Kidney (tissue), 13 donors: ENCODE measurements at regions not wholly inside any gene's neighbourhood (a gene's known extent, or its start where the extent isn't known, plus 50 kb on each side); places are given as distances from the start of the nearest gene placed in this dataset.
A peak's percentile ranks its signal among the peaks of the same experiment; 100 is the strongest.
"Not testable (repeated sequence)": the region's sequence is repeated elsewhere in the genome, so short reads cannot be mapped to it uniquely, and the experiment has no call there.

ENCODE experiments used
- DNase-seq, 5 donors: peaks; one replicate each; pipeline ENCODE4 v3.0.0-alpha.2; 2013 to 2020
- FAIRE-seq: peaks from 2 replicates; lab custom pipeline; 2012; peaks lifted over from hg19 to GRCh38; lab: Jason Lieb, UNC
- H3K27ac ChIP-seq, 2 donors: one replicate each; pipeline ENCODE4 v1.7.0; 2013; ENCODE audit warnings: low read depth in 2 of 2, low read length in 2 of 2, inconsistent platforms in 1 of 2
- H3K27me3 ChIP-seq: one replicate; pipeline ENCODE4 v1.7.1; 2013; ENCODE audit warnings: low read length, inconsistent platforms; ENCODE audit not compliant: control insufficient read depth, insufficient read depth
- H3K36me3 ChIP-seq, 3 donors: one replicate each; pipeline versions ENCODE4 v1.7.0 to v1.7.1; 2013; ENCODE audit warnings: low read length in 3 of 3, control low read depth in 1 of 3, inconsistent platforms in 1 of 3; ENCODE audit not compliant: insufficient read depth in 3 of 3, control insufficient read depth in 2 of 3
- H3K4me1 ChIP-seq, 3 donors: one replicate each; pipeline versions ENCODE4 v1.7.0 to v1.7.1; 2013; ENCODE audit warnings: low read length in 3 of 3, inconsistent platforms in 1 of 3, low read depth in 1 of 3; ENCODE audit not compliant: control insufficient read depth in 2 of 3, insufficient read depth in 2 of 3
- H3K4me3 ChIP-seq, 3 donors: one replicate each; pipeline versions ENCODE4 v1.7.0 to v1.8.1; 2013; ENCODE audit warnings: low read length in 3 of 3, control low read depth in 1 of 3, inconsistent platforms in 1 of 3
- H3K9ac ChIP-seq, 3 donors: one replicate each; pipeline versions ENCODE4 v1.7.0 to v1.7.1; 2013; ENCODE audit warnings: low read length in 3 of 3, control low read depth in 1 of 3, inconsistent platforms in 1 of 3
- H3K9me3 ChIP-seq, 3 donors: one replicate each; pipeline versions ENCODE4 v1.7.0 to v1.7.1; 2013; ENCODE audit warnings: low read length in 3 of 3, control low read depth in 1 of 3, inconsistent platforms in 1 of 3; ENCODE audit not compliant: control insufficient read depth in 2 of 3, insufficient read depth in 1 of 3
- intact Hi-C: fragments of 100-400 bp; cut with DNase I; formaldehyde crosslinking; loops from one replicate; pipeline ENCODE4 v1.11.1; 2022
- TF ChIP-seq, protein P1 (sequence below): IDR thresholded peaks from 3 replicates; pipeline ENCODE4 v1.5.1; 2012; ENCODE audit warnings: mild to moderate bottlenecking, moderate library complexity, borderline replicate concordance; ENCODE audit not compliant: insufficient read depth; ENCODE audit errors: extremely low read depth
- donor health status: control.
- donor health status: control.
- donor health status: control.
- donor health status: control.
- donor health status: control.
- donor health status: DM: yes; HTN: yes; CAD: no.
- donor health status: Normal renal cell carcinoma (clear cell type).

DNA sequence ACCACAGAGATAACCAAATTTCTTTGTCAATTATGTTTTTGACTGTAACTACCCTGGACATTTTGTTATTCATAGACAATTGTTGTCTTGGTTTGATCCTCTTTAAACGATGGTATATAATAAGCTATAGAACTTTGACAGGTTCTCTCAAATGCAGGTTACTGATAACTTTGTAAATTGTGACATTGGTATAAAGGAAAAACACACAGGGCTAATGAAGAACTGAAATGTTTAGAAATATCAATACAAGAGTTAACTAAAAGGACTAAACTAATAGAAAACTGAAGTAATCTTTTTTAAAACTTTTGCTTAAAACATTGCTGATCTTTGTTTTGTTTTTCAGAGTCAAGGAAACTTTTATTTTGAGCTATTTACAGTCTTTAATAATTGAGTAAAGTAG, 124.8 kb downstream of the TPBG start:
- Histone ChIP-seq H3K4me3 (no peak overlapping the region), H3K4me1 (no peaks in the 10 kb centered on the region), H3K9ac (no peak overlapping the region), H3K9me3 (peaks cover 0 to 6% (median 0%) of the 10 kb centered on the region in 3 donors), H3K27me3 (no peaks in the 10 kb centered on the region), H3K36me3 (no peaks in the 10 kb centered on the region), H3K27ac (no peak overlapping the region)
- DNase-seq = no peak
- intact Hi-C loops = no loop called here
- no peak for FAIRE-seq
- TF ChIP-seq, protein P1, sequence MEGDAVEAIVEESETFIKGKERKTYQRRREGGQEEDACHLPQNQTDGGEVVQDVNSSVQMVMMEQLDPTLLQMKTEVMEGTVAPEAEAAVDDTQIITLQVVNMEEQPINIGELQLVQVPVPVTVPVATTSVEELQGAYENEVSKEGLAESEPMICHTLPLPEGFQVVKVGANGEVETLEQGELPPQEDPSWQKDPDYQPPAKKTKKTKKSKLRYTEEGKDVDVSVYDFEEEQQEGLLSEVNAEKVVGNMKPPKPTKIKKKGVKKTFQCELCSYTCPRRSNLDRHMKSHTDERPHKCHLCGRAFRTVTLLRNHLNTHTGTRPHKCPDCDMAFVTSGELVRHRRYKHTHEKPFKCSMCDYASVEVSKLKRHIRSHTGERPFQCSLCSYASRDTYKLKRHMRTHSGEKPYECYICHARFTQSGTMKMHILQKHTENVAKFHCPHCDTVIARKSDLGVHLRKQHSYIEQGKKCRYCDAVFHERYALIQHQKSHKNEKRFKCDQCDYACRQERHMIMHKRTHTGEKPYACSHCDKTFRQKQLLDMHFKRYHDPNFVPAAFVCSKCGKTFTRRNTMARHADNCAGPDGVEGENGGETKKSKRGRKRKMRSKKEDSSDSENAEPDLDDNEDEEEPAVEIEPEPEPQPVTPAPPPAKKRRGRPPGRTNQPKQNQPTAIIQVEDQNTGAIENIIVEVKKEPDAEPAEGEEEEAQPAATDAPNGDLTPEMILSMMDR = no peak

DNA sequence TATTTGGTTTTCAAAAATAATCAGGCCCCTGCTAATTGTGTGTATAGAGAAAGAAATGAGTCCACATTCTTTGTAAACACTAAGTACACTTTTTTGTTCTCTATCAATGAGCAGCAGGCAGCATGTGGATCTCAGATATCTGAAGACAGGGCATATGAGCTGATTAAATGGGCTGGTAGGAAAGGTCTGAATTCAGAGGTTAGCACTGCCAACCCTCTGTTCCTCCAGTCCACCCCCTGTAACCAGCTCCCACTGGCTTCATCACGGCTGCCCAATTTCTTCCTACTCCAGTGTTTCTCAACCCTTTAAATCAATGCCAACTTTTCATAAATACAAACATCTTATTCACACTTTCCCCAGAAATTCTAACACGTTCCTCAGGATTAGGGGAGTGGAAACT, 128.5 kb downstream of the TPBG start:
- FAIRE-seq = no peak

DNA sequence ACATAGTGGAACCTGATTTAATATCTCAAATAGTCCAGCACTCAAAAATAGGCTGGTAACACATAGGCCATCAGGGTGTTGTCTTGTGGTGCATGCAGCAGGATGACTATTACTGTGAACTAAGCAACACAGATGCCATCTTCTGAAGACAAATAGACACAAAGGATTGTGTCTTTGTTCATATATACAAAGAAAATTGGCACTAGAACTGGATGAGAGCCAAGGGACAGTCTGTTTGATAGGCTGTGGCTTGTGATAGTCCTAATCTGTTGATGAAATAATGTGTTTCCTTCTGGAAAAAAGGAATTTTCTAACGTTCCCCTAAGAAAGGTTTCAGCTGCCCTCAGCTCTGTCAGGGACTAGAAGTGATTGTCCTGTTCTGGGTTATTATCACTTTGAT, 129.8 kb downstream of the TPBG start:
- no peak overlapping the region for H3K9ac ChIP-seq
- intact Hi-C loops = no loop called here
- FAIRE-seq = no peak

More for the DNA sequence above, 128.5 kb downstream of the TPBG start:
- Histone ChIP-seq H3K9ac (no peak overlapping the region), H3K36me3 (no peaks in the 10 kb centered on the region), H3K27ac (no peak overlapping the region), H3K4me1 (no peaks in the 10 kb centered on the region), H3K4me3 (no peak overlapping the region), H3K27me3 (no peaks in the 10 kb centered on the region), H3K9me3 (peaks cover 0 to 6% (median 0%) of the 10 kb centered on the region in 3 donors)
- no peak for DNase-seq
- TF ChIP-seq, protein P1 = no peak
- intact Hi-C loops = no loop called here

DNA sequence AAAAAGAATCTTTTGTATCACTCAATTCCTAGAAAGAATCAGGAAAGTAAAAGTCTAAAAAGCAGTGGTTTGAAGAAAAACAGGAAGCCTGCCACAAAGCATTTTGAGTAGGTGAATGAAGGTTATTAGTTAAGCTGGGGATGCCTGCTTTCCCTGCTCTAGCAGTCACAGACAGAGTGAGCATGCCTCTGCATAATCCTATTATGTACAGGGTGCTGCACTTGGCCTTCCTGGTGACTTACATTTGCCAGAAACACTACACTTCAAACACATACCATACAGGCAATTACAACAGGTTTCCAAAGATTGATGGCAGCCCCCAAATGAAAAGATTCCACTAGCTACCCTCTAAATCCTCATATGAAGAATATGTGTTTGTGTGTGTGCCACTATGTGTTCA, 130.8 kb downstream of the TPBG start:
- Histone ChIP-seq H3K27me3 (no peaks in the 10 kb centered on the region), H3K27ac (no peak overlapping the region), H3K36me3 (no peaks in the 10 kb centered on the region), H3K9me3 (peaks cover 0 to 3% (median 0%) of the 10 kb centered on the region in 3 donors), H3K9ac (no peak overlapping the region), H3K4me1 (no peaks in the 10 kb centered on the region), H3K4me3 (no peak overlapping the region)
- DNase-seq (peak in 3 of 5 donors; percentile 51 to 56 (median 56)), FAIRE-seq (no peak)
- intact Hi-C loops = no loop called here
- TF ChIP-seq, protein P1 = no peak

More for the DNA sequence above, 129.8 kb downstream of the TPBG start:
- H3K9me3 ChIP-seq = peaks cover 0 to 3% (median 0%) of the 10 kb centered on the region in 3 donors
- H3K36me3 ChIP-seq = no peaks in the 10 kb centered on the region
- H3K4me3 ChIP-seq = no peak overlapping the region
- no peaks in the 10 kb centered on the region for H3K27me3 ChIP-seq
- TF ChIP-seq, protein P1 = no peak
- H3K4me1 ChIP-seq = no peaks in the 10 kb centered on the region
- DNase-seq = no peak
- H3K27ac ChIP-seq = no peak overlapping the region

DNA sequence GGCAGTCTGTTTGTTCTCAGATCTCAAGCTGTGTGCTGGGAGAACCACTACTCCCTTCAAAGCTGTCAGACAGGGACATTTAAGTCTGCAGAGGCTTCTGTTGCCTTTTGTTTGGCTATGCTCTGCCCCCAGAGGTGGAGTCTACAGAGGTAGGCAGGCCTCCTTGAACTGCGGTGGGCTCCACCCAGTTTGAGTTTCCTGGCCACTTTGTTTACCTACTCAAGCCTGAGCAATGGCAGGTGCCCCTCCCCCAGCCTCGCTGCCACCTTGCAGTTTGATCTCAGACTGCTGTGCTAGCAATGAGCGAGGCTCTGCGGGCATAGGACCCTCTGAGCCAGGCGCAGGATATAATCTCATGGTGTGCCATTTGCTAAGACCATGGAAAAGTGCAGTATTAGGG, 138.3 kb downstream of the TPBG start:
- H3K27me3 ChIP-seq, intact Hi-C loops: not testable (repeated sequence)

More for the DNA sequence above, 138.3 kb downstream of the TPBG start:
- H3K9ac ChIP-seq, H3K27ac ChIP-seq, H3K9me3 ChIP-seq, H3K4me3 ChIP-seq, H3K4me1 ChIP-seq, H3K36me3 ChIP-seq, DNase-seq, FAIRE-seq: not testable (repeated sequence)
